NCI-H2029 treated with DMSO at 0.1 percent for 48 hours (cell line): ENCODE measurements at regions not wholly inside any gene's neighbourhood (a gene's known extent, or its start where the extent isn't known, plus 50 kb on each side); places are given as distances from the start of the nearest gene placed in this dataset.
"Not testable (repeated sequence)": the region's sequence is repeated elsewhere in the genome, so short reads cannot be mapped to it uniquely, and the experiment has no call there.

Experiments
- DNase-seq: peaks from one replicate; lab custom pipeline; 2025; lab: John Stamatoyannopoulos, UW

- DNase-seq: no peak
These were observed 129.8 kb upstream of the COL5A2 start for GRCh38 chr2:189309331-189309730.

DNA sequence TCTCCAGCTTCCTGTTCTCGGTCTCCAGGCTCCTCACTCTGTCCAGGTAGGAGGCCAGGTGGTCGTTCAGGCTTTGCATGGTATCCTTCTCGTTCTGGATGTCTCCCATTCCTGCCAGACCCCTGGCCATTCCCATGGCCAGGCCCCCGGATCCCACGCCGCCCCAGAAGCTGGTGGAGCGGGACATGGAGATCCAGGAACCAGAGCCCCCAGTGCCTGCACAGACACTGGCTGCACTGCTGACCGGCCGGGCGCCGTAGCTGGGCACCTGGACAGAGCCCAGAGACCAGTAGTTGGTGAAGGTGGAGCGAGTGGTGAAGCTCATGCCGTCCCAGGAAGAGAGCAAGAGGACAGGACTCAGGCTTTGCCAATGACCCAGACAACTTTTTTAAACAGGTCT is 129.1 kb upstream of the WDR75 start:
- DNase-seq: no peak

DNA sequence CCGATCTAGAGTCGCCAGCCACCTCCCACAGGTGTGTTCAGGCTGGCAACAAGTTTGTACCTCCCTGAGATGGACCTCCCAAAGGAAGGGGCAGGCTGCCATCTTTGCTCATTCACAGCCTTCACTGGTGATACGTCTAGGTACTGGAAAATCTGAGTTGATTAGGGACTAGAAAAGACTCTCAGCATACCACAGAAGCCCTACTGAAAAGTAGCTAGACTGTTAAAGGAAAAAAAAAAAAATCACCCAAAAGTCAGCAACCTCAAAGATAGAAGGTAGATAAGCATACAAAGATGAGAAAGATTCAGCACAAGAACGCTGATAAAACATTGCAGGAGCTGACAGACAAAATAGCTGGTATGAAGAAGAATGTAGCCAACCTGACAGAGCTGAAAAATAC is 128.6 kb upstream of the WDR75 start:
- no peak for DNase-seq

- no peak for DNase-seq
These were observed 122.5 kb upstream of the WDR75 start for GRCh38 chr2:189318761-189319160.

GRCh38 chr2:189319424-189319823 is 121.8 kb upstream of the WDR75 start:
- DNase-seq: not testable (repeated sequence)

DNA sequence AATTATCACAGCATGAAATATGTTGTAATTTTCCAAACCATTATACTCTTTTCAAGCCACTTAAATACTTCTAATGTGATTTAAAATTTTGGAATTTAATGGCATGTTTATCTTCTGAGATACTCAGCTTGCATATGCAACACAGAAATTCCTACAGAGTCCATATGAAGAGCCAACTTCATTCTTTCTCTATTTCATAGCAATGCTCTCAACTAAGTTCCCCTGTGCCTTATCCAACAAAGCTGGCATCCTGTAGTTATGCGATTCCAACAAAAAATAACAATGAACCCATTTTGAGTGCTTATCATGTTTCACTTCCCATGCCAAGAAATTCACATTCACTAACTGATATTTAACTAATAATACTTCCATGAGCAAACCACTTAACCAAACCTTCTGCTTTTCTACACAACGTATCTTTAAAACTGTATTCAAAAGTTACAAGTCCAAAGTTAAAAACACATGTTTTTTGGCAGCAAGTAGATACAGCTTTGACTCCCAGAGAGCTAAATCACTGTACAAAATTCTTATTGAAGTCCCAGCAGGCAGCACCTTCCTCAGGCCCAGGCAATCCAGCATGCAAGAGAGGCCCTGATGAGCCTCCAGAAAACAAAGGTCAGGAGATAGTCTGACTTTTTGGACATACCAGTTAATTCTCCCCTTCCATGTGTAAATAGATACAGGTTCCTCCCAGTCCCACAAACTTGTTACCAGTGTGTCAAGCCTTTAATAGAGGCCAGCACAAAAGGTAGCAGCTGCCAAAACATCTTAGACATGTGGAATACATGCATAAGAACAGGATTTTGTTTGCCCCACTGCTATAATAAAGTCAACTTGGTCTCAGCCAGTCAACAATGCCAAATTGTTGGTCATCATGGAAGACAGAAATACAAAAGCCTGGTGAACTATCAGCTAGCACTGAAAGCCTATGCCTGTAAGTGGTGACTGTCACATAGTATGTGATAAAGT is 113.1 kb upstream of the WDR75 start:
- DNase-seq: no peak

DNA sequence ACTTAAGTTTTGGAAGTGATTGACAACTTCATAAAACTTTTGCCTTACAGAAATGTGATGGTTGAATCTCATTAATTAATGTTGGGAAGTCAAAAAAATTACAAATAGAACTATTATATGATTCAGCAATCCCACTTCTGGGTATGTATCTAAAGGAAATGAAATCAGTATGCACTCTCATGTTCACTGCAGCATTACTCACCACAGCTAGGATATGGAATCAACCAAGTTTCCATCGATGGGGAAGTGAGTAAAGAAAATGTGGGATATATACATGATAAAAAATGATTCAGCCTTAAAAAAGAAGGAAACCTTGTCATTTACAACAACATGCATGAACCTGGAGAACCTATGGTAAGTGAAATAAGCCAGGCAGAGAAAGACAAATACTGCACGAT is 112.4 kb upstream of the WDR75 start:
- DNase-seq: no peak

- DNase-seq: no peak
These were observed 104.8 kb upstream of the WDR75 start for GRCh38 chr2:189336276-189336975.

DNA sequence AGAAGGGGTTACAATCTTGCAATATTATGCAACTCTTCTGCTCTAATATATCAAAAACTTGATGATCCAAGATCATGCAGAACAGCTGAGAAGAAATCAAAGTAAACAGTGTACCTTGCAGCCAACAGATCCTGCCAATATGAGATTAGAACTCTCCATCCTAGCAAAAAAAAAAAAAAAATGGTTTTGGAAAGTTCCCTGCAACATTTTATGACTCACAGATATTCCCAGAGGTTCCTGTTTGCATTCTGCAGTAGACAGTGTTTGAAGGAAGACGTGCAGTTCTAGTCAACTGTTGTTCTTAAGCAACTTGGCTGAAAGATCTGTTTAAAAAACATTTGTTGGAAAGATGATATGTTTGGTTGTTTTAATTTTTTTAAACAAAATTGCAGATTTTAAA is 103.6 kb upstream of the WDR75 start:
- DNase-seq: no peak

- no peak for DNase-seq
These were observed 103.2 kb upstream of the WDR75 start for GRCh38 chr2:189338115-189338514.

DNA sequence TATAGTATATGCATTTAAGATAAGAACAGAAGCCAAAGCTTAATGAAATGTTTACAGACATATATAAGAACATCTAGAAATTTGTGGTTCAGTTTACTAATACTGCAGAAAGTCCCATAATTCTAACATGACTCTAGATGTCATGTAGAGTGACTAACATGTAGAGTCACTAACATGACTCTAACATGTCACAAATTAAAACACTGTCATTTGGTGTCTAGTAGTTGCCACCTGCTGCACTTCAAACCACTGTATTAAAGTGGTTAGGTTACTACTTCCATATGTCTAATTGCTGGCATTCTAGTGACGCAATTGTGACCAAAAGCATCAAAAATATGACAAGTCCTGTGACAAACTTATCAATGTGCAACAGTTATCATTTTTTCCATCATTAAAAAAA is 100.2 kb upstream of the WDR75 start:
- no peak for DNase-seq

- DNase-seq: no peak
These were observed 97.2 kb upstream of the WDR75 start for GRCh38 chr2:189344043-189344442.

GRCh38 chr2:189347540-189347939 is 93.7 kb upstream of the WDR75 start:
- DNase-seq: no peak

DNA sequence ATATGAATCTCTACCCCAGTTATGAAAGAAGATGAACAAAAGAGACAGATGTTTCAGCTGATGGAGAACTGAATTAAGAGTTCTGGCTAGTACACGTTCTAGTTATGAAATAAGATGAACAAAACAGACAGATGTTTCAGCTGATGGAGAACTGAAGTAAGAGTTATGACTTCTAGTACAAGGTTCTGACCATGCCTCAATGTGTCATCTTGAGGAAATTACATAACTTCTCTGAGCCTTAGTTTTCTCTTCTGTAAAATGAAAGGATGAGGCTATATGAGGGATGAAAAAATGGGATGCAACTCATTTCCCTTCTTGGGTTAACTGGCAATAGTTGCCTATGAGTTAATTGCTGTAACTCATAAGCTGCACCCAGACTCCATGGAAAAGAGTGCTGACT is 92.9 kb upstream of the WDR75 start:
- DNase-seq: no peak

DNA sequence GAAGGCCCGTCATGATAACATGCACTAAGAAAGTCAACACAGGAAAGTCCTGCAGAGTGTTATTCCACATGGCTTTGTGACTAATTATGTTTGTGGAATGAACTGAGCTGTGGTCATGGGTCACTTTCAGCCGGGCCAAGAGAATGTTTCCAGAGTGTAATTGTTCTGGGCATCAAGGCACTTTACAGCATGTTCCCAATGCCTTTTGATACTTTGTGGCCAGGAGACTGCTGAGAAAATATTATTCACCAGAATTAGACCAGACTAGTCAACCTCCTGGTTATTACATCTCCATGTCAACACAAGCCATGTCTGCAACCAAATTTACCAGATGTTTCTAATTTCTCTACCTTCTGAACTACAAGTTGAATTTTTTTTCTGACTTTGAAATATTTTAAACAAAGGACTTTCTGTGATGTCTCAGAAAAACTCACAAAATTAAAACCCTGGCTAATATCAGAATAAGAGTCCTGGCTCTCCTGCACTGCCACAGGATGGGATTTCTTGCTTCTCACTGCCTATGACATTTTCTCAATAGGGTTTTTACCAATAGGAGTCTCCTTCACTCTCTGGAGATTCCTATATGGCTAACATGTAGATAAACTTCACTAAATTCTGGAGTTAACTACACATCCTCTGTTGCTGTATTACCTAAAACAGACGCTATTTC is 90.6 kb upstream of the WDR75 start:
- DNase-seq: no peak

- DNase-seq: not testable (repeated sequence)
These were observed 89.3 kb upstream of the WDR75 start for GRCh38 chr2:189351933-189352332.

DNA sequence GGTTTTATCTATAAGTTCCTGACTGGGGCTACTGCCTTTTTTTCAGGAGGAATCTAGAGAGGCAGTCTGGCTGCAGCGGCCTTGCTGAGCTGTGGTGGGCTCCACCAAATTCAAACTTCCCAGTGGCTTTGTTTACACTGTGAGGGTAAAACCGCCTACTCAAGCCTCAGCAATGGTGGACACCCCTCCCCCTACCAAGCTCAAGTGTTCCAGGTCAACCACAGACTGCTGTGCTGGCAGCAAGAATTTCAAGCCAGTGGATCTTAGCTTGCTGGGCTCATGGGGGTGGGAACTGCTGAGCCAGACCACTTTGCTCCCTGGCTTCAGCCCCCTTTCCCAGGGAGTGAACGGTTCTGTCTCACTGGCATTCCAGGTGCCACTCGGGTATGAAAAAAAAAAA is 83.9 kb upstream of the WDR75 start:
- DNase-seq: not testable (repeated sequence)

- DNase-seq: no peak
These were observed 80.4 kb upstream of the WDR75 start for GRCh38 chr2:189360861-189361260.

- no peak for DNase-seq
These were observed 79.0 kb upstream of the WDR75 start for GRCh38 chr2:189362283-189362682.

DNA sequence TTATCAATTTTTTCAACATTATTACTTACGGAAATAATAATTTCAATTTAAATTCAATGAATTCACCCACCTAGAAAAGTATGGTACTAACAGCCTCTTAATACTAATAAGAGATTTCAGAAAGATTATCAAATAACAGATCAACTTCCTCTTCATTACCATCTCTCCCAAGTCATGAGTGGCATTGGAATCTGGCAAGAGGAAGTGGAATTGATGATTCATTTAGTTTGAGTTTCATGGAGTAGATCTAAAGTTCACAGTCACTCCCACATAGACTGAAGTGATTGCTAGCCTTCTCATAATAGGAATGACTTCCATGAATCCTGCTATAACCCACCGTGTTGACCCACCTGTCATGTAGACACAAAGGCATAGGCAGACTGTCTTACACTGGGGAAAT is 77.7 kb upstream of the WDR75 start:
- no peak for DNase-seq

GRCh38 chr2:189364607-189365006 is 76.7 kb upstream of the WDR75 start:
- no peak for DNase-seq

- DNase-seq: no peak
These were observed 74.9 kb upstream of the WDR75 start for GRCh38 chr2:189366349-189366748.

GRCh38 chr2:189367343-189367742 is 73.9 kb upstream of the WDR75 start:
- no peak for DNase-seq
